ENCODE measurements at regions not wholly inside any gene's neighbourhood (a gene's known extent, or its start where the extent isn't known, plus 50 kb on each side); places are given as distances from the start of the nearest gene placed in this dataset.

- TF ChIP-seq EZH2 (IDR thresholded peaks at IDR 0.05; ENCODE audit: borderline replicate concordance, low read length) (no peak), CTCF (IDR thresholded peaks at IDR 0.05; ENCODE audit: low read length) (no peak)
These were observed 202.4 kb upstream of the SIX2 start for GRCh38 chr2:45211636-45212035.

Data from OCI-LY1 (cell line).